ENCODE measurements at regions not wholly inside any gene's neighbourhood (a gene's known extent, or its start where the extent isn't known, plus 50 kb on each side); places are given as distances from the start of the nearest gene placed in this dataset.

DNA sequence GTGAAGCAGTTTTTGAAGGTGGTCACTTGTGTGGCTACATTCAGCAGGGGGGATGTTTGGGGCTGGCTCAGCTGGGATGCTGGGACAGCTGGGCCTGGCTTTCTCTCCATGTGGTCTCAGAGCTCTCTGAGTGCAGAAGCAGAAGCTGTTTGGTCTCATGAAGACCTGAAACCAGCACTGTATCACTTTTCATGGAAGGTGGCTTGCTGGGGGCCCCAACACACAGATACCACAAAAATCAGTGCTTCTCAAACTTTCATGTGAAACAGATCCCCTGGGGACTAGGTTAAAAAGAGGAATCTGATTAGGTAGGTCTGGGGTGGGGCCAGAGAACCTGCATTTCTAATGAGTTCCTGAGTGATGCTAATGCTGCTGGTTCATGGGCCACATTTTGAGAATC lies 347.3 kb downstream of the DHX35 start:
- H3K36me3 ChIP-seq (ENCODE audit: insufficient read depth, low read length) = no peaks in the 10 kb centered on the region
- H3K9me3 ChIP-seq (ENCODE audit: insufficient read depth, low read depth, low read length) = peaks cover 7% of the 10 kb centered on the region
- H3K27me3 ChIP-seq (ENCODE audit: insufficient read depth, low read length) = no peaks in the 10 kb centered on the region
- no peak overlapping the region for H3K9ac ChIP-seq (ENCODE audit: low read depth, low read length)
- H3K4me1 ChIP-seq (ENCODE audit: insufficient read depth, low read length) = peaks cover 8% of the 10 kb centered on the region
- H3K4me3 ChIP-seq (ENCODE audit: low read length) = no peak overlapping the region
- no peak overlapping the region for H3K27ac ChIP-seq (ENCODE audit: low read depth, low read length)

- Histone ChIP-seq H3K4me3 (ENCODE audit: low read length) (no peak overlapping the region), H3K9me3 (ENCODE audit: insufficient read depth, low read depth, low read length) (no peaks in the 10 kb centered on the region), H3K27me3 (ENCODE audit: insufficient read depth, low read length) (no peaks in the 10 kb centered on the region), H3K9ac (ENCODE audit: low read depth, low read length) (no peak overlapping the region), H3K36me3 (ENCODE audit: insufficient read depth, low read length) (no peaks in the 10 kb centered on the region), H3K27ac (ENCODE audit: low read depth, low read length) (no peak overlapping the region), H3K4me1 (ENCODE audit: insufficient read depth, low read length) (no peaks in the 10 kb centered on the region)
- WGBS = 90% methylated on average over 4 of the region's 4 CpGs
These were observed 340.2 kb downstream of the DHX35 start for GRCh38 chr20:39302312-39302711.

- Histone ChIP-seq H3K27me3 (ENCODE audit: insufficient read depth, low read length) (no peaks in the 10 kb centered on the region), H3K9me3 (ENCODE audit: insufficient read depth, low read depth, low read length) (no peaks in the 10 kb centered on the region), H3K4me1 (ENCODE audit: insufficient read depth, low read length) (peaks cover 3% of the 10 kb centered on the region), H3K36me3 (ENCODE audit: insufficient read depth, low read length) (no peaks in the 10 kb centered on the region), H3K27ac (ENCODE audit: low read depth, low read length) (no peak overlapping the region), H3K9ac (ENCODE audit: low read depth, low read length) (no peak overlapping the region), H3K4me3 (ENCODE audit: low read length) (no peak overlapping the region)
- 97% methylated on average over 2 of the region's 2 CpGs for WGBS
These were observed 337.6 kb downstream of the DHX35 start for GRCh38 chr20:39299783-39300182.

DNA sequence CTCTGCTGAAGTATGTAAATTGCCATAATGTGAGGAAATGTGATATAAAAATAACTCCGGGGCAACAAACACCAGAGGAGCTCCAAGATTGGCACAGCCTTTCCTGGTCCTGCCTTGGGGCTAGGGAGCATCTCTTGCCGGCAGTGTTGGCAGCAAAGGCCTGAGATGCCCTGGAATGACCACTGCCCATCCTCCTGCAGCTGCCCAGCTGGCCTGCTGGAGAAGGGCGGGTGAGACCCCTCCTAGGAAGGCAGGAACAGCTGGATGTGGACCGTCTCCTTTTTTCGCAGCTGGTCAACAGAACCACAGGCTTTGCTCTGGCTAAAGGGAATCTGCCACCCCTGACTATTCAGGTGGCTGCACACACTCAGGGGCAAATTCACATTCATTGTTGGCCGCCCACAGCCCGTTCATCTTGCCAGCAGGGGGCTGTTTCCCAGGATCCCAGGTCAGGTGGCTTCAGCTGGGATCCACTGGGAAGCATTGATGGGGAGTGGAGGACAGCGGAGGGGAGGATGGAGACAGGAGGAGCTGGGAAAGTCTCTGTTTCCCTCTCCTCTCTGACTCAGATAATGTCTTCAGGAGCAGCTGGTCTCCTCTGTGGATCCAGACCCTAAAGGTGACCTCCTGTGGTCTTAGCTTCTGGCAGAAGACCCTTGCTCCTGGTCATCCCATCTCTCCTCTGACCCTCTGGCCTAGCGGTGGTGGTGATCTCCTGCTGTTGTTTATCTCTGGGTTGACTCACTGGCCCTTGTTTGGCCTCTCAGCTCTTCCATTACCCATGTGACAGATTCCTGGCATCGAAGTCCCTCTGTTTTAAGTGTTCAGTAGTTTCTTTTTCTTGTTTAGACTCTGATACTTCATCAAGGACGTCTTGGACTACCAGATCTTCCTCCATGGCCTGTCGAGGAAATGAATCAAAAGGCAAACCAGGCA lies 336.7 kb downstream of the DHX35 start:
- Histone ChIP-seq H3K4me3 (ENCODE audit: low read length) (no peak overlapping the region), H3K9me3 (ENCODE audit: insufficient read depth, low read depth, low read length) (no peaks in the 10 kb centered on the region), H3K27me3 (ENCODE audit: insufficient read depth, low read length) (no peaks in the 10 kb centered on the region), H3K9ac (ENCODE audit: low read depth, low read length) (no peak overlapping the region), H3K36me3 (ENCODE audit: insufficient read depth, low read length) (no peaks in the 10 kb centered on the region), H3K4me1 (ENCODE audit: insufficient read depth, low read length) (peaks cover 12% of the 10 kb centered on the region), H3K27ac (ENCODE audit: low read depth, low read length) (no peak overlapping the region)
- WGBS = 84% methylated on average over 12 of the region's 12 CpGs

GRCh38 chr20:39298121-39298520 lies 336.0 kb downstream of the DHX35 start:
- WGBS = 94% methylated on average over 14 of the region's 14 CpGs
- H3K27me3 ChIP-seq (ENCODE audit: insufficient read depth, low read length) = no peaks in the 10 kb centered on the region
- H3K4me1 ChIP-seq (ENCODE audit: insufficient read depth, low read length) = peaks cover 12% of the 10 kb centered on the region
- H3K27ac ChIP-seq (ENCODE audit: low read depth, low read length) = no peak overlapping the region
- no peaks in the 10 kb centered on the region for H3K9me3 ChIP-seq (ENCODE audit: insufficient read depth, low read depth, low read length)
- no peak overlapping the region for H3K4me3 ChIP-seq (ENCODE audit: low read length)
- no peaks in the 10 kb centered on the region for H3K36me3 ChIP-seq (ENCODE audit: insufficient read depth, low read length)
- no peak overlapping the region for H3K9ac ChIP-seq (ENCODE audit: low read depth, low read length)

DNA sequence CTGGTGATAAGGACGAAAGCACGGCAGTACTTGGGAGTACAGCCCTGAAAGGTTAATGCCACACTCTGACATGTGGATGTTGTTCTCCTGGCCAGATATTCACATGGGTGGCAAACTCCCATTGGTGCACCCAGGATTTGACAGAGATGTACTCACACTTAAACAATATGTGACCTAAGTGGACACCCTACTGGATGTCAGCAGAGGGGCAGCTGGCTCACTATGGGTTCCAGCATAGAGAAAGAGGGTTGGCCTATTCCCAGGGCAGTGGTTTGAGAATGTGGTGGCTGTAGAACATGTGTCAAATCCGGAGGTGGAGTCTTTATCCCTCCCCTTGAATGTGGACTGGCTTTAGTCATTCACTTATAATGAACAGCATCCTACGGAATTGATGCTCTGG lies 333.2 kb downstream of the DHX35 start:
- H3K9ac ChIP-seq (ENCODE audit: low read depth, low read length) = no peak overlapping the region
- no peaks in the 10 kb centered on the region for H3K36me3 ChIP-seq (ENCODE audit: insufficient read depth, low read length)
- H3K4me1 ChIP-seq (ENCODE audit: insufficient read depth, low read length) = peaks cover 19% of the 10 kb centered on the region
- 91% methylated on average over 4 of the region's 4 CpGs for WGBS
- no peak overlapping the region for H3K4me3 ChIP-seq (ENCODE audit: low read length)
- no peak overlapping the region for H3K27ac ChIP-seq (ENCODE audit: low read depth, low read length)
- no peaks in the 10 kb centered on the region for H3K27me3 ChIP-seq (ENCODE audit: insufficient read depth, low read length)
- H3K9me3 ChIP-seq (ENCODE audit: insufficient read depth, low read depth, low read length) = no peaks in the 10 kb centered on the region

DNA sequence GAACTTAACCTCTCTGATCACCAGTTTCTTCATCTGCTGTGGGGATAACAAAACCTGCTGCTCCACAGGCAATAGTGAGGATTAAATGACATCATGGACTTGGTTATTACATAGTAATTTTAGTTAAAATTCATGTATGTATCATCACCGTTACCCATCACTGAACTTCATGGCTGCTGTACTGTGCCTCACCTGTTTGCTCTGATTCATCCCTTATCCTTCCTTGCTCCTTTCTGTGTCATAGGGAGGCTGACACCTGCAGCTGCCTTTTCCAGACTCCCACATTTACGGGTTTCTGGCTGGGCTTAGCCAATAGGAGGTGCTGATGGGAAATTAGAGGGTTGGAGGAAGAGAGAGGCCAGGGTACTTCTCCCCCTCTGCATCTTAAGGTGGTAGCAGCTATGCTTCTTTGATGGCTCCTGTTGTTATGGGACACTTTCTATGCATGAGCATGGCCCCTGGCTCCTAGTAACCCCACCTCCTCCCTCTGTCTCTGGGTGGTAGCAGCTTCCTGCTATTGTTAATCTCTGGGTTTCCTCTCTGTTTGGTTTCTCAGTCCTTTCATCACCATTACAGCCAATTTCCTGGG lies 332.1 kb downstream of the DHX35 start:
- H3K36me3 ChIP-seq (ENCODE audit: insufficient read depth, low read length) = no peaks in the 10 kb centered on the region
- no peak overlapping the region for H3K9ac ChIP-seq (ENCODE audit: low read depth, low read length)
- WGBS = 79% methylated on average over 2 of the region's 2 CpGs
- H3K27ac ChIP-seq (ENCODE audit: low read depth, low read length) = 0 out of 2 replicates have a peak overlapping the region, but pooled peaks have one; percentile 13
- H3K9me3 ChIP-seq (ENCODE audit: insufficient read depth, low read depth, low read length) = no peaks in the 10 kb centered on the region
- H3K4me1 ChIP-seq (ENCODE audit: insufficient read depth, low read length) = peaks cover 23% of the 10 kb centered on the region
- no peaks in the 10 kb centered on the region for H3K27me3 ChIP-seq (ENCODE audit: insufficient read depth, low read length)
- H3K4me3 ChIP-seq (ENCODE audit: low read length) = no peak overlapping the region

DNA sequence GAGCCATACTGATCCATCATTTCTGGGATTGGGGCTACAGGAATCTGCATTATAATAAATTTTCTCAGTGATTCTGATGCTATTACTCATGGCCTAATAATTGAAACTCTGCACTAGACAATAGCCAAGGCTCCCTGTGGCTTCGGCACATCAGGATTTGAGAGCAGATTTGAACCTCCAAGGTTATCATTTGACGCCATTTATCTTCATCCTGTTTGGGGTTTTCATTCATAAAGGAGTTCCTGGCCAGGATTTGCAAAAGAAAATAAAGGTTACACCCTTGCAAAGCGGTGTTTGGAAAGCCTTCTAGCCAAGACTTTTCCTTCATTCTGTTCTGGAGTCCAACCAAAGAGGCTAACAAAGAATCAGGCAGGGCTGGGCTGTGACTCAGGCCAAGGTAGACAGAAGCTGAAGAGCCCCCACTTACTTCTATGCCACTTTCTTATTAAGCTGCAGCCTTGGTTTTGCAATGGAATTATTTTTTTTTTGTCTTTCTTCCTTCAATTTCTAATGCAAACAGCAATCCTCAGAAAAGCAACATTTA lies 330.1 kb downstream of the DHX35 start:
- 81% methylated on average over 3 of the region's 3 CpGs for WGBS
- Histone ChIP-seq H3K9me3 (ENCODE audit: insufficient read depth, low read depth, low read length) (peaks cover 12% of the 10 kb centered on the region), H3K9ac (ENCODE audit: low read depth, low read length) (no peak overlapping the region), H3K4me3 (ENCODE audit: low read length) (no peak overlapping the region), H3K27me3 (ENCODE audit: insufficient read depth, low read length) (no peaks in the 10 kb centered on the region), H3K27ac (ENCODE audit: low read depth, low read length) (no peak overlapping the region), H3K36me3 (ENCODE audit: insufficient read depth, low read length) (no peaks in the 10 kb centered on the region), H3K4me1 (ENCODE audit: insufficient read depth, low read length) (peaks cover 27% of the 10 kb centered on the region)

DNA sequence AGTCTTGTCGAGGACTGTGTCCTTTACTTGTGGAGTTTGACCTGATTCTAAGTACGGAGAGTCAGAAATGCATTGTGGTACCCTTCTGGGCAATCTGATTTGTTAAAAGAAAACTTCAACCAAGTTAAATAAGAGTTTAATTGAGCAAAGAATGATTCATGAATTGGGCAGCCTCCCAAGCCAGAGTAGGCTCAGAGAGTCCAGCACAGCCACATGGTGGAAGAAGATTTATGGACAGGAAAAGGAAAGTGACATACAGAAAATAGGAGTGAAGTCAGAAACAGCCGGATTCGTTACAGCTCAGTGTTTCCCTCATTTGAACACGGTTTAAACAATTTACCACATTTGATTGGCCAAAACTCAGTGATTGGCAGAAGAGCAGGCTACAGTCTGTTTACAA lies 329.2 kb downstream of the DHX35 start:
- WGBS = 93% methylated on average over 5 of the region's 5 CpGs
- H3K4me1 ChIP-seq (ENCODE audit: insufficient read depth, low read length) = peaks cover 27% of the 10 kb centered on the region

DNA sequence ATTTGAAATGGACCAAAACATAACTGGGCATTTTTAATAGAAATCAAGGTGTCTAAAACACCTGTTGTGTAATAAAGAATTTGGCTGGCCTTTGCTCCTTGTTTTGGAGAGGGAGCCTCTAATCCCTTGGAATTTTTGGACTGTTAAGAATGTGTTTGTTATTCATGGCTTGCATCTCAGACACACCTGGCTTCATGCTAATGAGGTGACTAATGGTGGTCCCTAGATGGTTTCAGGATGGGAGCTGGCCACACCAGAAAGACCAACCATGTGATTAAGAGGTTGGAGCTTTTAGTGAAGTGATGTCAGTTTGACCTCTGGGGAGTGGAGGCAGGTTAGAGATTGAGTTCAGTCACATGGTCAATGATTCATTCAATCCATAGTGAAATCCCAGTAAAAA lies 328.4 kb downstream of the DHX35 start:
- H3K9me3 ChIP-seq (ENCODE audit: insufficient read depth, low read depth, low read length) = peaks cover 13% of the 10 kb centered on the region
- H3K36me3 ChIP-seq (ENCODE audit: insufficient read depth, low read length) = no peaks in the 10 kb centered on the region
- H3K27me3 ChIP-seq (ENCODE audit: insufficient read depth, low read length) = no peaks in the 10 kb centered on the region
- H3K4me3 ChIP-seq (ENCODE audit: low read length) = no peak overlapping the region
- H3K9ac ChIP-seq (ENCODE audit: low read depth, low read length) = no peak overlapping the region
- H3K4me1 ChIP-seq (ENCODE audit: insufficient read depth, low read length) = peaks cover 27% of the 10 kb centered on the region
- H3K27ac ChIP-seq (ENCODE audit: low read depth, low read length) = peak overlapping the region; percentile 65; the same call in 1 of the 2 replicates

More for the DNA sequence above, 329.2 kb downstream of the DHX35 start:
- Histone ChIP-seq H3K27me3 (ENCODE audit: insufficient read depth, low read length) (no peaks in the 10 kb centered on the region), H3K36me3 (ENCODE audit: insufficient read depth, low read length) (no peaks in the 10 kb centered on the region), H3K4me3 (ENCODE audit: low read length) (no peak overlapping the region), H3K9ac (ENCODE audit: low read depth, low read length) (no peak overlapping the region), H3K27ac (ENCODE audit: low read depth, low read length) (no peak overlapping the region), H3K9me3 (ENCODE audit: insufficient read depth, low read depth, low read length) (peaks cover 13% of the 10 kb centered on the region)

DNA sequence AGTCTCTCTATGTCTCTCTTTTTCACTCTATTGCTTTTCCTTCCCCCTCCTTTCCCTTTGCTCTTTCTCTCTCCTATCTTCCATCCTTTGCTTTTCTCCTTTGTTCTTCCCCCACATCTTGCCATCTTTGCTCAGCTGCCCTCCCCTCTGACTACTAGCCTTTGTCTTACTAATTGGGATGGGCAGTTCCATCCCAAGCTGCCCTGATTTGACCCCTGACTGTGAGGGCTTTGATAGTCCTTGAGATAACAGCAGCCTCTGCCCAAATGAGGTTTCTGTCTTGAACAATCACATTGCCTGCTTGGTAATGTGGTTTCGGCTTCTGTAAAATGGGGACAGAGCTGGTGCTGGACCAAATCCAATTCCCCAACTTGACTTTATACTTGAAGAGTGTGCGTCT lies 327.7 kb downstream of the DHX35 start:
- Histone ChIP-seq H3K9me3 (ENCODE audit: insufficient read depth, low read depth, low read length) (peaks cover 13% of the 10 kb centered on the region), H3K9ac (ENCODE audit: low read depth, low read length) (no peak overlapping the region), H3K27me3 (ENCODE audit: insufficient read depth, low read length) (no peaks in the 10 kb centered on the region), H3K27ac (ENCODE audit: low read depth, low read length) (peak overlapping the region; percentile 65; the same call in 1 of the 2 replicates), H3K36me3 (ENCODE audit: insufficient read depth, low read length) (no peaks in the 10 kb centered on the region), H3K4me3 (ENCODE audit: low read length) (no peak overlapping the region), H3K4me1 (ENCODE audit: insufficient read depth, low read length) (peaks cover 28% of the 10 kb centered on the region)
- 40% methylated on average over 1 of the region's 2 CpGs for WGBS
